H1 (cell line): ENCODE measurements at regions not wholly inside any gene's neighbourhood (a gene's known extent, or its start where the extent isn't known, plus 50 kb on each side); places are given as distances from the start of the nearest gene placed in this dataset.

Experiments used
- CTCF ChIA-PET: fragments of 300-600 bp; sonication (Branson Sonifier 250); formaldehyde crosslinking; loops from one replicate; lab custom pipeline; 2021; ENCODE audit not compliant: partially characterized antibody; lab: Charles Lee
- POLR2A ChIA-PET: fragments of 300-600 bp; sonication (Branson Sonifier 250); formaldehyde crosslinking; loops from one replicate; lab custom pipeline; 2021; ENCODE audit warnings: inconsistent platforms; ENCODE audit not compliant: partially characterized antibody; lab: Charles Lee
- DNase-seq, 2 experiments: peaks; one replicate each; pipeline versions ENCODE4 v3.0.0 to v3.0.0-alpha.2; 2010 to 2022; ENCODE audit warnings: low spot score in 2 of 2, low read depth in 1 of 2, mixed read lengths in 1 of 2
- FAIRE-seq: peaks from 2 replicates; lab custom pipeline; 2011; peaks lifted over from hg19 to GRCh38; lab: Jason Lieb, UNC
- H2AFZ ChIP-seq: 2 replicates; pipeline ENCODE4 v1.8.1; 2012; ENCODE audit warnings: low read length, inconsistent platforms
- H2AK5ac ChIP-seq: 2 replicates; pipeline ENCODE4 v1.6.1; 2013; ENCODE audit warnings: low read depth, low read length
- H2BK120ac ChIP-seq: replicated peaks from 2 replicates; pipeline ENCODE3; 2013; ENCODE audit warnings: low read depth, low read length, inconsistent platforms
- H2BK12ac ChIP-seq: 2 replicates; pipeline ENCODE4 v1.6.1; 2013; ENCODE audit warnings: low read depth, low read length
- H2BK15ac ChIP-seq: 2 replicates; pipeline ENCODE4 v1.6.1; 2013; ENCODE audit warnings: low read length
- H2BK20ac ChIP-seq: 2 replicates; pipeline ENCODE4 v1.6.1; 2013; ENCODE audit warnings: low read length
- H2BK5ac ChIP-seq: 2 replicates; pipeline ENCODE4 v1.6.1; 2013; ENCODE audit warnings: low read depth, low read length
- H3K14ac ChIP-seq: 2 replicates; pipeline ENCODE4 v1.6.1; 2013; ENCODE audit warnings: inconsistent platforms; ENCODE audit not compliant: insufficient read length
- H3K18ac ChIP-seq: 2 replicates; pipeline ENCODE4 v1.6.1; 2013; ENCODE audit warnings: low read length; ENCODE audit errors: extremely low read depth
- H3K23ac ChIP-seq: 2 replicates; pipeline ENCODE4 v1.6.1; 2013; ENCODE audit warnings: inconsistent platforms; ENCODE audit not compliant: insufficient read length
- H3K23me2 ChIP-seq: 2 replicates; pipeline ENCODE4 v1.6.1; 2013; ENCODE audit warnings: low read depth, low read length
- H3K27ac ChIP-seq: 2 replicates; pipeline ENCODE4 v1.6.1; 2011; ENCODE audit warnings: low read depth, low read length, inconsistent platforms
- H3K27me3 ChIP-seq, 4 experiments: replicated peaks in 1 of 4; 1 replicate in 1 of 4; 2 replicates in 3 of 4; pipeline versions ENCODE4 v1.6.1 to v1.8.1; 2011 to 2013; ENCODE audit warnings: low read length in 3 of 4, mild to moderate bottlenecking in 3 of 4, inconsistent platforms in 2 of 4, mixed read lengths in 2 of 4, moderate library complexity in 1 of 4; ENCODE audit not compliant: control insufficient read depth in 3 of 4, insufficient read depth in 3 of 4; ENCODE audit errors: extremely low read depth in 1 of 4
- H3K36me3 ChIP-seq, 4 experiments: 2 replicates each; pipeline versions ENCODE4 v1.6.1 to v1.8.1; 2011 to 2013; ENCODE audit warnings: mild to moderate bottlenecking in 4 of 4, low read length in 3 of 4, moderate library complexity in 2 of 4, control low read depth in 1 of 4, inconsistent platforms in 1 of 4; ENCODE audit not compliant: insufficient read depth in 4 of 4, control insufficient read depth in 2 of 4
- H3K4ac ChIP-seq: replicated peaks from 2 replicates; pipeline ENCODE3; 2013; ENCODE audit warnings: low read length, low read depth, mixed read lengths, inconsistent platforms; ENCODE audit not compliant: insufficient read length
- H3K4me1 ChIP-seq, 4 experiments: replicated peaks in 1 of 4; 1 replicate in 1 of 4; 2 replicates in 3 of 4; pipeline versions ENCODE4 v1.6.1 to v1.8.1; 2011 to 2013; ENCODE audit warnings: low read length in 3 of 4, inconsistent platforms in 2 of 4, mixed read lengths in 1 of 4; ENCODE audit not compliant: insufficient read depth in 4 of 4, control insufficient read depth in 3 of 4
- H3K4me2 ChIP-seq, 2 experiments: 2 replicates each; pipeline versions ENCODE4 v1.6.1 to v1.8.1; 2011 to 2013; ENCODE audit warnings: low read depth in 2 of 2, low read length in 2 of 2, control low read depth in 1 of 2, inconsistent platforms in 1 of 2, mild to moderate bottlenecking in 1 of 2; ENCODE audit not compliant: insufficient read depth in 1 of 2
- H3K4me3 ChIP-seq, 4 experiments: fragments of 200-600, 300-600 bp in 1 of 4; sonication (generic), shearing (Covaris generic), sonication (Bioruptor Twin) in 1 of 4; 2 replicates each; pipeline versions ENCODE4 v1.5.1 to v1.8.1; 2011 to 2016; ENCODE audit warnings: low read length in 4 of 4, low read depth in 3 of 4, control low read depth in 2 of 4, inconsistent platforms in 2 of 4, mild to moderate bottlenecking in 2 of 4, mixed read lengths in 1 of 4, moderate library complexity in 1 of 4; ENCODE audit not compliant: insufficient read depth in 2 of 4; ENCODE audit errors: extremely low read depth in 1 of 4
- H3K56ac ChIP-seq: replicated peaks from 2 replicates; pipeline ENCODE3; 2013; ENCODE audit warnings: low read depth, mild to moderate bottlenecking, mixed read lengths, low read length, inconsistent platforms; ENCODE audit not compliant: insufficient read length
- H3K79me1 ChIP-seq: 2 replicates; pipeline ENCODE4 v1.6.1; 2013; ENCODE audit warnings: low read depth, low read length, control low read depth
- H3K79me2 ChIP-seq, 2 experiments: 2 replicates each; pipeline versions ENCODE4 v1.6.1 to v1.8.1; 2012 to 2013; ENCODE audit warnings: low read length in 2 of 2, mild to moderate bottlenecking in 2 of 2, inconsistent platforms in 1 of 2; ENCODE audit not compliant: insufficient read depth in 2 of 2, control insufficient read depth in 1 of 2
- H3K9ac ChIP-seq, 4 experiments: replicated peaks in 1 of 4; 1 replicate in 1 of 4; 2 replicates in 3 of 4; pipeline versions ENCODE4 v1.6.1 to v1.8.1; 2011 to 2013; ENCODE audit warnings: low read depth in 3 of 4, low read length in 3 of 4, control low read depth in 2 of 4, mild to moderate bottlenecking in 2 of 4, moderate library complexity in 2 of 4, inconsistent platforms in 1 of 4; ENCODE audit errors: extremely low read depth in 1 of 4
- H3K9me3 ChIP-seq, 2 experiments: 2 replicates each; pipeline versions ENCODE4 v1.6.1 to v1.8.1; 2012 to 2013; ENCODE audit warnings: mild to moderate bottlenecking in 2 of 2, moderate library complexity in 2 of 2, control low read depth in 1 of 2, inconsistent platforms in 1 of 2, low read depth in 1 of 2, low read length in 1 of 2, mixed read lengths in 1 of 2; ENCODE audit not compliant: insufficient read depth in 2 of 2
- H4K20me1 ChIP-seq, 2 experiments: replicated peaks in 1 of 2; 2 replicates each; pipeline versions ENCODE3 to v1.8.1; 2011 to 2013; ENCODE audit warnings: inconsistent platforms in 2 of 2, low read length in 2 of 2, mild to moderate bottlenecking in 1 of 2; ENCODE audit not compliant: insufficient read depth in 2 of 2, control insufficient read depth in 1 of 2
- H4K5ac ChIP-seq: 2 replicates; pipeline ENCODE4 v1.6.1; 2013; ENCODE audit warnings: low read length, low read depth, mixed read lengths, inconsistent platforms; ENCODE audit not compliant: insufficient read length
- H4K8ac ChIP-seq: 2 replicates; pipeline ENCODE4 v1.8.0; 2013; ENCODE audit warnings: mild to moderate bottlenecking, moderate library complexity, low read length, inconsistent platforms; ENCODE audit not compliant: insufficient read depth; ENCODE audit errors: extremely low read depth
- H4K91ac ChIP-seq: replicated peaks from 2 replicates; pipeline ENCODE3; 2013; ENCODE audit warnings: low read length, mixed read lengths, inconsistent platforms; ENCODE audit not compliant: insufficient read length
- NRF1 ChIP-seq: IDR thresholded peaks from 2 replicates; pipeline ENCODE4 v1.6.1; 2011; ENCODE audit warnings: mild to moderate bottlenecking, low read depth, low read length, improper control_type of control experiment
- SRF ChIP-seq: IDR thresholded peaks from 2 replicates; pipeline ENCODE4 v1.6.1; 2011; ENCODE audit warnings: mild to moderate bottlenecking, low read depth, low read length, moderate library complexity
- WGBS, 2 experiments: shearing (Covaris generic) in 1 of 2; methylation state at CpG; one replicate each; pipeline versions ENCODE4 v1.1.6 to v1.1.7; 2013 to 2015; ENCODE audit warnings: low lambda C conversion rate in 2 of 2, mixed read lengths in 2 of 2, inconsistent platforms in 1 of 2, low coverage in 1 of 2, missing lambda C conversion rate in 1 of 2; ENCODE audit not compliant: insufficient replicate concordance in 2 of 2, insufficient coverage in 1 of 2, insufficient read length in 1 of 2; ENCODE audit errors: extremely low coverage in 1 of 2, missing lambda C conversion rate in 1 of 2; 5-methylcytosine and 5-hydroxymethylcytosine counted together

- Histone ChIP-seq H3K23me2 (no peaks in the 10 kb centered on the region), H2BK15ac (peak overlapping the region; percentile 46; the same call in 1 of the 2 replicates), H4K8ac (no peak overlapping the region), H3K79me2 (no peaks in the 10 kb centered on the region), H2AFZ (no peak overlapping the region), H3K14ac (no peak overlapping the region), H3K56ac (no peak overlapping the region), H3K23ac (no peak overlapping the region), H2AK5ac (no peak overlapping the region), H3K27ac (no peak overlapping the region), H4K91ac (no peak overlapping the region), H2BK20ac (no peak overlapping the region), H3K27me3 (no peaks in the 10 kb centered on the region), H3K9me3 (no peaks in the 10 kb centered on the region), H3K4me1 (no peaks in the 10 kb centered on the region), H2BK5ac (0 out of 2 replicates have a peak overlapping the region, but pooled peaks have one; percentile 32), H4K5ac (no peak overlapping the region), H3K4me2 (no peak overlapping the region), H3K4me3 (no peak overlapping the region), H2BK12ac (no peak overlapping the region), H3K18ac (no peak overlapping the region), H3K4ac (no peak overlapping the region), H4K20me1 (no peaks in the 10 kb centered on the region), H3K79me1 (no peaks in the 10 kb centered on the region), H3K36me3 (no peaks in the 10 kb centered on the region), H2BK120ac (no peak overlapping the region), H3K9ac (0 out of 7 replicates have a peak overlapping the region, but pooled peaks of 2 of the 4 experiments have one; percentile 13 to 36)
- POLR2A ChIA-PET = no interaction called here
- CTCF ChIA-PET = no interaction called here
- WGBS, 2 experiments = 89% methylated on average over 1 of the region's 1 CpG; no CpG with 5 or more reads in 1 of the 2 experiments
- no peak for TF ChIP-seq NRF1
- no peak for TF ChIP-seq SRF
- DNase-seq = no peak
- FAIRE-seq = no peak
Observed at GRCh38 chr17:53253956-53254597, 568.6 kb upstream of the KIF2B start.
